H4 (cell line): ENCODE measurements at regions not wholly inside any gene's neighbourhood (a gene's known extent, or its start where the extent isn't known, plus 50 kb on each side); places are given as distances from the start of the nearest gene placed in this dataset.
A peak's percentile ranks its signal among the peaks of the same experiment; 100 is the strongest.
"Not testable (repeated sequence)": the region's sequence is repeated elsewhere in the genome, so short reads cannot be mapped to it uniquely, and the experiment has no call there.

ENCODE experiments used
- DNase-seq: peaks from one replicate; pipeline ENCODE4 v3.0.0-alpha.2; 2015; ENCODE audit warnings: low spot score

DNA sequence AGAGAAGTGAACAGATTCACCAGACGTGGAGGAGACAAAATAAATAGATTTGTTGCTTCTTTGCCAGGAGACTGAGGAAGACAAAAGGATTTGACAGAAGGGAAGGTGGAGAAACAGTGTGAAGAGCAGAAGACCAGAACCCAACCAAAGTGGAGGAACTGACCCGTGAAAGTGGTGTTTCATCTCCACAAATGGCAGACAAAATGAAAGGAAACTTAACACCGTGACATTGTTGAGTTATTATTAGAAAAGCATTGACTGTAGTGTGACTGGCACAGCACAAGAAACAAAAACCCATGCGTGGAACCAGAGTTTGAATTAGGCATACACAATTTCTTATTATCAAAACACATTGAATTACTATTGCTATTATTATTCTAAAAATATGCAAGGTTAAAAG lies 518.1 kb downstream of the TMEM121 start:
- no peak for DNase-seq

DNA sequence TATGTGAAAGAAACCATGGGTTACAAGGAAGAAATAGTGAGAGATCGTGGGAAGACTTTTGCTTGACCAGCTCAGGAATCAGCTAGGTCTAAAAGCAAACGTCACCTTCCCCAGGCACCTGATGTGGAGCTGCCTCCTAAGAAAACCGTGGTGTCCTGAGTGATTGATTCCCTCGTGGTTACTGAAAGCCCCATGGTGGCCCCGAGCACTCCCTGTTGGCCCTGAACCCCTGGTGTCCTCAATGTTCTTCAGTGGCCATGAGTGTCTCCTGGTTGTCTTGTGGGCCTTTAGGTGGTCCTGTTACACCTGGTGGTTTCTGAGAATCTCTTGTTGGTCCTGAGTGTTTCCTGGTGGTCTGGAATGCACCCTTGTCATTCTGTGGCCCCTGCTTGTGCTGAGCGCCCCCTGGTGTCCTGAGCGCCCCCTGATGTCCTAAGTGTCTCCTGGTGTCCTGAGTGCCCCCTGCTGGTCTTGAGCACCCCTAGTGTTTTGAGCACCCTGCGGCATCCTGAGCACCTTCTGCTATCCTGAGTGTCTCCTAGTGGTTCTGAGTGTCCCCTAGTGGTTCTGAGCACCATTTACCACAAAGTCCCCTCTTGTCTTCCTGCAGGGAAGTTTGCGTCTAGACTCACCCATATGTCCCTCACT lies 518.7 kb downstream of the TMEM121 start:
- no peak for DNase-seq

DNA sequence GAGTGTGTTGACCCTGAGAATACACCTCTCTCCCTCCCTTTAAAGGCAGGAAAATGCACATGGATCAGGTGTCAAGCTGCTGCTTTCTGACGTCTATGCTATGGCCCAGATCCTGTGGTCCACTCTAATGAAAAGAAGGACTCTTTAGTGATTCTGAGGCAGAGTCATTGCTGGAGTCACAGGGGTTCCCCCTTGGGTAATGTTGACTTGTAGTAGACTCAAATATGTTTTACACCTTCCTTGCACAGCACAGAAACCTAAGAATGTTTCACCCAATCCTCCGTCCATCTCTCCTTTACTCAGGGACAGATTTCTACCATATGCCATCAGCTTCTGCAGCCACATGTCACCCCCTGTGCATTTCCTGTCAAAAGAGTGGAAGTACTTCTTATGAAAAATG lies 525.4 kb downstream of the TMEM121 start:
- DNase-seq, result no peak

DNA sequence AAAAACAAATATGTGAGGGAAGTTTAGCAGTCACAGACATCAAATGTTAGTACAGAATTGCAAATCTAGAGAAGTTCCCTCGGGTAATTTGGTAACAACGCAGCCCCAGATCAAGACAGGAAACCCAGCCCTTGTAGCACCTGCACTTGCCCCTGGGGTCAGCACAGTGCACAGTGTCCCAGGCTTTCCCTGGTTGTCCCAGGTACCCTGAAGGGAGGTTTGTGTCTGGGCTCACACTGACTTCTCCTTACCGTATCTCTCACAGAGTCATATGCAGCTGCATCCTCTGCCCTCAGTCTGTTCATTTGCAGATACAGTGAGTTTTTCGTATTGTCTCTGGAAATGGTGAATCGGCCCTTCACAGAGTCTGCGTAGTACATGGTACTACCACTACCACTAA lies 528.9 kb downstream of the TMEM121 start:
- DNase-seq, result no peak

DNA sequence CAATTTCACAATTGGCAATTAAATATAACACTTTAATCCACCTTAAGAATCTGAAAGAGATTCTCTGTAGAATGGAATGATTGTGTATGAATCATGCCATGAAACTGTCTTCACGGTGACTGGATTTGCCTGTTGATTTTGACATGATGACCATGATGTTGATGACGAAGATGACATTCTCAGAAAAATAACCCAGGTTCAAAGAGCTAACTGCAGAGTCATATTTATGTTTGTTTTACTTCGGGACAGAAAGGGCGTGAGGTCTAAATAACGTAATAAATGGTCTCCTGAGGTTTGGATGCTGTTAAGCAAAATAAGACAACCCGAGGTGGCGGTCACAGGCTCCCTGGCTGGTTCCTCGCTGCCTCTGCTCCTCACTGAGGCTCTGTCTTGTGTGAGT lies 532.0 kb downstream of the TMEM121 start:
- no peak for DNase-seq

DNA sequence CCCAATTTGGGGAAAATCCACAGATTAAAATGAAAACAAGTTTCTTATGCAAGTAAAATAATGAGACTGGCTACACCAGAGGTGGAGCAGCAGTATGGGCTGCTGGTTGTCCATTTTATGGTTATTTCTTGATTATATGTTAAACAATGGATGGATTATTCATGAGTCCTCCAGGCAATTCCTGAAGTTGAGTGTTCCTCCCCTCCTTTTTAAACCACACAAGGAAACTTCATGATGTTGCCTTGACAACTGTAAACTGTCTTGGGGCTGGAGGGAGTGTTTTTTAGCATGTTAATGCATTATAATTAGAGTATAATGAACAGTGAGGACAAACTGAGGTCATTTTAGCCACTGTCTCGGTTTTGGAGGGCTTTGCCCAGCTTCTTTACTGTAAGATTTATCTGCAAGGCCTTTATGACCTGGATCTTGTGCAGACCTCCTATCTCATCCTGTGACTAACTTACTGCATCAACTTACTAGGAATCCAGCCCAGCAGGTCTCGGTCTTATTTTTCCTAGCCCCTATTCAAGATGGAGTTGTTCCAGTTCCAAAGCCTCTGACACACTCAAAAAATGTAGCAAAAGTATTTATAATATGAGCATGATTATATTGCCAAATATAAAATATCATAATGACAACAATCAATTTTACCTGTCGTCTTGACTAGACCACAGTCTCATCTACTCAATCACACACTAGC lies 534.0 kb downstream of the TMEM121 start:
- no peak for DNase-seq

DNA sequence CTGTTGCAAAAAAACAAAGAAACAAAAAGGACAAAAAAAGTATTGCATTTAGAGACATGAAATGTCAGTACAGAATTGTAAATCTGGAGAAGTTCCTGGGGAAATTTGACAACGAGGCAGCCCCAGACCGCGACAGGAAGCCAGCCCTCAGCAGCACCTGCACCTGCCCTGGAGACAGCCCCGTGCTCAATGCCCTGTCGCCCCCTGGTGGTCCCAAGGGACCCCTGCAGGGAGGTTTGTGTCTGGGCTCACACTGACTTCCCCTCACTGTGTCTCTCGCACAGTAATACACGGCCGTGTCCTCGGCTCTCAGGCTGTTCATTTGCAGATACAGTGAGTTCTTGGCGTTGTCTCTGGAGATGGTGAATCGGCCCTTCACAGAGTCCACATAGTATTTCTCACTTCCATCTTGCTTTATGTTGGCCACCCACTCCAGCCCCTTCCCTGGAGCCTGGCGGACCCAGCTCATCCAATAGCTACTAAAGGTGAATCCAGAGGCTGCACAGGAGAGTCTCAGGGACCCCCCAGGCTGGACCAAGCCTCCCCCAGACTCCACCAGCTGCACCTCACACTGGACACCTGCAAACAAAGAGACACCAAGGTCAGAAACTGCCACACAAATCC lies 535.6 kb downstream of the TMEM121 start:
- DNase-seq, result not testable (repeated sequence)

DNA sequence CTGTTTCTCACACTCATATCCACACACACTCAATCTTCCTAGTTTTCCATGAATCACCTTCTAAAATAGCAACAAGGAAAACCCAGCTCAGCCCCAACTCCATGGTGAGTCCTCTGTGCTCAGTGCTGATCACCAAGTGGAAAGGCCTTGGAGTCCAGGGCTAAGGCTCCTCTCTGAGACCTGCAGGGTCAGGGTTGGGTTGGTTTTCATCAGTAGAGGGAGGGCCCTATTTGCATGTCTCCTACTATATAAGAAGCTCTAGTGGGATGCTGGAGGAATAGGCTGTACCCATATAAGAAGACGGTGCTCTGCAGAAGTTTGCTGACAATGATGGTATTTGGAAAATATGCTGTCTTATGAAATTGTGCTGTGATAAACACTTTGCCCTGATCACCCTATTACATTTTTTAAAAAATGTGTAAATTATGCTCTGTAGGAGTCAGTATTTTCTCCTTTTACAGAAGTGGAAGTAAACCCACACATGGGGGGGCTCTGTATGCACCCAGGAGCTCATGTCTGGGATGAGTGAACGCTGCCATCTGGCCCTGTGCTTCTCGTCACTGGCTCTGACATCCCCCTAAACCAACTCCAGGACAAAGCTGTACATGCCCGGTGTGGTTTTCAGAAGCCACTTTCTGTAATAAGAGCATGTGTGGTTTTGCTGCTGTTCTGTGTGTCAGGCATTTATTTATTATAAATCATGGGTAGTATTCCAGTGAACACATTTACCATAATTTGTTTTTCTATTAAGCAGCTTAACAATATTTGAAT lies 536.3 kb downstream of the TMEM121 start:
- DNase-seq, result no peak

DNA sequence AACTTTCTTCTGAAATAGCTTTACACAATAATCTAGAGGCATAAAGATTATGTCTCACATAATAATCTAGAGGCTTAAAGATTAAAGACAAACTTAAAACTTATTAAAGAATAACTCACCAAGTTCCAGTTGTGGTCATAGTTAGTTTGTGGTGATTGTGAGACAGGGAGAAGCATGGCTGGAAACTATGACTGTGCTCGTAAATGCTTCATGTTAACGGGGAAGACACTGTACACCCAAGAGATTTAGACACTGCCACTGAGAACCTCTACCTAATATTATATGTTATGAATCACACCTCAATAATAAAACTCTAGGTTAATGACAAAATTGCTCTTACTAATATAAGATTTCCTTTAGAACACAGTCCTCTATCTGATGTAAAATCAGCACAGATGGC lies 541.6 kb downstream of the TMEM121 start:
- DNase-seq, result no peak

DNA sequence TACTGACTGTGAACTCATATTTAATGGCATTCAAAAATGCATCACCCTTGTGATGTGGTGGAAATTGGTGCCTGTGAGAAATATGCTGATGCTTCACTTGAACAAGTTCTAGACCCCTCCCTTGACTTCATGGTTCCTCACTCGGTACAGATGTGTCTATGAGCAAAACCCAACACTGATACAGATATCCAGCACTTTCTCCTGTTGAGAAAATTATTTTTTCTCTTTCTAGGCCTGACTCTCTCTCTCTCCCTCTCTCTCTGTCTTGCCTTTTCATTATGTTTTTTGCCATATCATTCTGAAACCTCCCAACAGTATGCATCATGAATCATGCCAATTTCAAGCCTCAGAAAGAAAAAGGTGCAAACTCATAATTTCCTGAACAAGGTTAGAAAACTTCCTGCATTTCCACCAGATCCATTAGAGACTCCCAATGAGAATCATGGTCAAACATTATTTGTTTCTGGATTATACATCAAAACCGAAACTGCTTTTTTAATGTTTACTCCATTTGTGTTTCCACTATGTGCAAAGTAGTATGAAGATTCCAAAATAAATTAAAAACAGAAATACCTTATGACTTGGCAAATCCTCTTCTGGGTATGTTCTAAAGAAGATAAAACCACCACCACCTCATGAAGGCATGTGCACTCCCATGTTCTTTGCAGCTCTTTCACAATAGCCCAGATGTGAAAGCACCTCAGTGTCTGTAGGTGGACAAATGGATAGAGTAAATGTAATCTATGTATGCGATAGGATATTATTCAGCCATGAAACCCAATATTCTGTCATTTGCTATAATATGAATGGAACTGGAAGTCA lies 543.6 kb downstream of the TMEM121 start:
- DNase-seq, result no peak

DNA sequence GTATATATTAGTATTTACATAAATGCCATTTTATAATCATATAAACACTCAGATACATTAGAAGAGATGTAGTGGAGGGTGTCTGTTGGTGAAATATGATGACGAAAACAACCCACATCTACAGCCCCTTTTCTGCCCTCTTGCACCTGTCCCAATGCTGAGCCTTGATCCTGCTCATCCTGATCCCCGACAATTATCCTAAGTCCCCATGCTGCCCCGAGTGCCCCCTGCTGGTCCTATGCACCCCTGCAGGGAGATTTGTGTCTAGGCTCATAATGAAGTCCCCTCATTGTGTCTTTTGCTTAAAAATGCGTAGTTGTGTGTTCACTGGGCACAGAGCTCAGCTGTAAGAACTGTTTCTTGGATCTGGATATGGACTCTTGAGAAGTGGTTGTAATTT lies 554.5 kb downstream of the TMEM121 start:
- DNase-seq, result no peak

DNA sequence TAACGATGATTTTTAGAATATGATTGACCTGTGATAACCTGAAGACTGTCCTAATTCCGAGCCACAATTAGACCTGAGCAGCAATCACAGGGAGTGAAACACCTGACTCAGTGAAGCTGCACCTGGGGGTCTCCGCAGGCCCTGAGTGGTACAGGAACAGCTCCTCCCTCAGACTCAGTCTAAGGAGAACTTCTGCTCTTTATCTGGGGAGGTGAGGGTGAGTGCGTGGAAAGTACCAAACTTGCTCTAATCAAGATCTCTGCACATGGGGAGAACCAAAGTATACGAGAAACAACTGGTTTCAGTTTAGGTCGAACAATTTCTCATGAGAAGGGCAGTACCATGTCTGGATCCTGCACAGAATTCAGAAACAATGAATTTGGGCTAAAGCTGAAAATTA lies 555.3 kb downstream of the TMEM121 start:
- DNase-seq, result not testable (repeated sequence)

DNA sequence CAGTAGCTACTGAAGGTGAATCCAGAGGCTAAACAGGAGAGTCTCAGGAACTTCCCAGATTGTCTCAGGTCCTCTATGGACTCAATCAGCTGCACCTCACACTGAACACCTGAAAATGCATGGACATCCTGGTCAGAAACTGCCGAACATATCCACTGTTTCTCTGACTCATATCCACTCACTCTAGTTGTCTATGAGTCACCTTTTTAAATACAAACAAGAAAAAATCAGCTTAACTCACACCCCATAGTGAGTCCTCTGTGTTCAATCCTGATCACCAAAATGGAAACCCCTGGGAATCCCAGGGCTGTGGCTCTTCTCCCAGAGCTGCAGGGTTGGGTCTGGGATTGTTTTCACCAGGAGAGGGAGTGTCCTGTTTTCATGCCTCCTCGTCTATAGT lies 556.7 kb downstream of the TMEM121 start:
- DNase-seq, result no peak

DNA sequence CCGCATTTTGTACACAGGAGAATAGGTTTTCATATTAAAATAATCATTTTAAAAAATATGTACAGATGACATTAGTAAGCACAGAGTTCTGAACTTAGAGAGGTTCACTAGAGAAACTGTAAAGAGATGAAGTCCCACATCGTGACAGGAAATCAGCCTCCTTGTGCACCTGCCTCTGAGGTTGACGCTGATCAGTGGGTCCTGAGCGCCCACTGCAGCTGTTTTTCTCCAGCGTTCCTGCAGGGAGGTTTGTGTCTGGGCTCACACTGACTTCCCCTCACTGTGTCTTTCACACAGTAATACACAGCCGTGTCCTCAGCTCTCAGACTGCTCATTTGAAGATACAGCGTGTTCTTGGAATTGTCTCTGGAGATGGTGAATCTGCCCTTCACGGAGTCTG lies 561.5 kb downstream of the TMEM121 start:
- DNase-seq, result no peak

DNA sequence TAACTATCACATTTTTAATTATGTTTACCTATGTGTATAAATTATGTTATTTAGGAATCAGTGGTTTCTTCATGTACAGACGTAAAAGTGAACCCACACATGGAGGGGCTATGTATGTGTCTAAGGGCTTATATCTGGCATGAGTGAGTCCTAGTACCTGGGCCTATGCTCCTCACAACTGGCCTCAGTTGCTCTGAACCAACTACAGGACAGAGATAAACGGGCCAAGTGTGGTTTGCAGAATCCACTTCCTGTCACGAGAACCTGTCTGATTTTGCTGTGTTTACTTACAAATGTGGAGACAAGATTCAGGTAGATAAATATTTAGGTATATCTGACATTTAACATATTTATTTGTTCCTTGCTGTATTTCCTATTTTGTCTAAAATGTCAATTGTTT lies 562.5 kb downstream of the TMEM121 start:
- not testable (repeated sequence) for DNase-seq

DNA sequence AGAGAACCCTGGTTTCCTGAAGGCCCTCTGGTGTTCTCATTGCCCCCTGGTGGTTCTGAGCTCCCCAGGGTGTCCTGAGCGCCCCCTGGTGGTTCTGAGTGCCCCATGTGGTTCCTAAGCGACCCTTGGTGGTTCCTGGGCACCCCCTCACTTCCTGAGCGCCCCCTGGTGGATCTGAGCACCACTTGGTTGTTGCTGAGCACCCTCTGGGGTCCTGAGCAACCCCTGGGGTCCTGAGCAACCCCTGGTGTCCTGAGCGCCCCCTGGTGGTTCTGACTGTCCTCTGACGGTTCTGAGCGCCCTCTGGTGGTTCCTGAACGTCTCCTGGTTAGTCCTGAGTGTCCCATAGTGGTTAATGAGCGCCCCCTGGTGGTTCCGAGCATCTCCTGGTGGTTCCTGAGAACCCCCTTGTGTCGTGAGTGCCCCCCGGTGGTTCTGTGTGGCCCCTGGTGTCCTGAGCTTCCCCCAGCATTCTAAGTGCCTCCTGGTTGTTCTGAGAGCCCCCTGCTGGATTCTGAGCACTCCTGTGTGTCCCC lies 568.3 kb downstream of the TMEM121 start:
- peak; percentile 6 for DNase-seq

DNA sequence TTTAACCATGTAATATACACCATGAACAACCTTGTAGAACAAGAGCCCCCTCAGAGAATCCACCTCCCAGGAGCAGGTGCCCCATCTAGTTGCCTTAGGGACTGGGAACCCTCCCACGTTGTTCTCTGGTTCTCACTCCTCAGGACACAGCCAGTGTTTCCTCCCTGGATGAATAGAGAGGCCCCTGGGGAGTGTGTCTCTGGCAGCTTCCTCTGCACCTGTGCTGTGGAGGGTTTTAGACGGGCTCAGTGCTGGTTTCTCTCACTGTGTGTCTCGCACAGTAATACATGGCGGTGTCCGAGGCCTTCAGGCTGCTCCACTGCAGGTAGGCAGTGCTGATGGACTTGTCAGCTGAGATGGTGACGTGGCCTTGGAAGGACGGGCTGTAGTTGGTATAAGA lies 581.3 kb downstream of the TMEM121 start:
- no peak for DNase-seq

DNA sequence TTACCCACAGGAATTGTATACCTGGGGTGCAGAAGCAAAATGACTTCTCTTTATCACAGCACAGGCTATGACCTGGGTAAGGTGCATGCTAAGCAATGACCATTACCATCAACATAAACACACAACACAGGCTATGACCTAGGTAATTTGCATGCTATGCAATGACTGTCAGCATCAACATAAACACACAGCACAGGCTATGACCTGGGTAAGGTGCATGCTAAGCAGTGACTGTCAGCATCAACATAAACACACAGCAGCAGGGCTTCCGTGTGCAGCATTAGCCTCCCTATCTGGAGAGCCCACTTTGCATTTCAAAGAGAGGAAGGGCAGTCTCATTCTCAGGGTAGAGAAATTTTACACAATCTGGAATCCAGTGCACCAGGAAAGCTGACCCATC lies 583.0 kb downstream of the TMEM121 start:
- no peak for DNase-seq

DNA sequence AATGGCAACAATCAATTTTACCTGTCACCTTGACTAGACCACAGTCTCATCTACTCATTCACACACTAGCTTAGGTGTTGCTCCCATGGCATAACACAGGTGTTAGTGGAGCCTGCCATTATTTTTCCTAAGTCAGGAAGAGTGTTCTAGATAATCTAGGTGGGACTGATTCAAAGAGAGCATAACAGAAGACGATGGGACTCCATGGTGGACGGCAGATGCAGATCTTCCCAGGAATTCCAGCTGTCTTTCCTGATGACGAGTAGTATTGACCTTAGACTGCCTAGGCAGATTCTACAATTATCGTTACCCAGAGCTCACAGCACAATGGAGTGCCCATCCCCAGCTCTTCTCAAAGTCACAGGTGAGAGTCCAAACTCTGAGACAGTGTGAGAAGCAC lies 589.0 kb downstream of the TMEM121 start:
- no peak for DNase-seq

DNA sequence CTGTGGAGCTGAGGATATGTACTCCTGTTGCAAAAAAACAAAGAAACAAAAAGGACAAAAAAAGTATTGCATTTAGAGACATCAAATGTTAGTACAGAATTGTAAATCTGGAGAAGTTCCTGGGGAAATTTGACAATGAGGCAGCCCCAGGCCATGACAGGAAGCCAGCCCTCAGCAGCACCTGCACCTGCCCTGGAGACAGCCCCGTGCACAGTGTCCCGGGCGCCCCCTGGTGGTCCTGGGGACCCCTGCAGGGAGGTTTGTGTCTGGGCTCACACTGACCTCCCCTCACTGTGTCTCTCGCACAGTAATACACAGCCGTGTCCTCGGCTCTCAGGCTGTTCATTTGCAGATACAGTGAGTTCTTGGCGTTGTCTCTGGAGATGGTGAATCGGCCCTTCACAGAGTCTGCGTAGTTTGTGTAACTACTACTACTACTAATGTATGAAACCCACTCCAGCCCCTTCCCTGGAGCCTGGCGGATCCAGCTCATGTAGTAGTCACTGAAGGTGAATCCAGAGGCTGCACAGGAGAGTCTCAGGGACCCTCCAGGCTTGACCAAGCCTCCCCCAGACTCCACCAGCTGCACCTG lies 590.1 kb downstream of the TMEM121 start:
- DNase-seq, result not testable (repeated sequence)

DNA sequence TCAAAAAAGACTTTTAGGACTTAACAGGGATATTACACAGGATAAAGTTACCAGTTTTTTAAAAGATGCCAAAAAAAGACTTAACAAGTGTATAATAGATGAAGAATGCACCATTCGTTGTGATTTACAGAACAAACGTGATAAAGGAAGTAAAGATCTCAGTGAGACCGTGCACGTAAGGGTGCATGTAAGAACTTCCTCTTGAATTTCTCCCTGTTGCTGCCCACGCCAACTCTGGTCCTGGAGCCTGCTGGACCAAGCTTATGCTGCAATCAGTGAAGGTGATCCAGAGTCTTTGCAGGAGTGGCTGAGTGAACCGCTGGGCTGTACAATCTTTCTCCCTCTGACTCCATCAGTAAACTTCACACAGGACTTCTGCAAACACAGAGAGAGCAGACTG lies 593.7 kb downstream of the TMEM121 start:
- DNase-seq, result no peak
